HepG2 (cell line): ENCODE measurements at regions not wholly inside any gene's neighbourhood (a gene's known extent, or its start where the extent isn't known, plus 50 kb on each side); places are given as distances from the start of the nearest gene placed in this dataset.

ENCODE experiments used
- ATAC-seq: fragments of 200-7000 bp; cut with Tn5 transposase; 3 replicates; pipeline ENCODE4 v1.9.1; 2020; ENCODE audit warnings: mild to moderate bottlenecking, moderate library complexity
- BruUV-seq: library from RNA; stranded (reverse); fragments of 400-500 nt; replicated peaks from 2 replicates; lab custom pipeline; 2021; lab: Mats Ljungman, UMichigan
- CTCF ChIA-PET: fragments of 300-600 bp; formaldehyde crosslinking; extraction: SDS; loops from one replicate; lab custom pipeline; 2021; ENCODE audit warnings: low total read pairs, inconsistent platforms, low intra/inter-chr PET ratio; lab: Yijun Ruan, JAX
- POLR2A ChIA-PET: fragments of 350-600 bp; sonication (Branson Sonifier 250); formaldehyde crosslinking; loops from one replicate; lab custom pipeline; 2020; ENCODE audit warnings: antibody characterized with exemption, inconsistent platforms; lab: Yijun Ruan, JAX
- DNase-seq: peaks from one replicate; pipeline ENCODE4 v3.0.0-alpha.2; 2015; ENCODE audit warnings: low spot score
- FAIRE-seq: peaks from 3 replicates; lab custom pipeline; 2011; peaks lifted over from hg19 to GRCh38; lab: Jason Lieb, UNC
- H2AFZ ChIP-seq: one replicate; pipeline ENCODE4 v1.6.1; 2011; ENCODE audit warnings: low read length, inconsistent platforms
- H3K27ac ChIP-seq: fragments of 300-600 bp; 3 replicates; pipeline ENCODE4 v1.8.0; 2011; ENCODE audit warnings: mixed run types, mild to moderate bottlenecking, mixed read lengths, low read length, inconsistent platforms; ENCODE audit not compliant: insufficient read depth; ENCODE audit errors: extremely low read length
- H3K27me3 ChIP-seq, 2 experiments: fragments of 200-600 bp in 1 of 2; 2 replicates in 1 of 2; 3 replicates in 1 of 2; pipeline versions ENCODE4 v1.6.0 to v1.8.0; 2011; ENCODE audit warnings: low read length in 2 of 2, mild to moderate bottlenecking in 2 of 2, moderate library complexity in 2 of 2, inconsistent platforms in 1 of 2; ENCODE audit not compliant: insufficient read depth in 2 of 2, control insufficient read depth in 1 of 2
- H3K36me3 ChIP-seq, 2 experiments: fragments of 200-600 bp in 1 of 2; replicated peaks in 1 of 2; 2 replicates in 1 of 2; 3 replicates in 1 of 2; pipeline versions ENCODE4 v1.5.1 to v1.8.0; 2011; ENCODE audit warnings: low read length in 2 of 2, inconsistent platforms in 1 of 2; ENCODE audit not compliant: insufficient read depth in 2 of 2, control insufficient read depth in 1 of 2
- H3K4me1 ChIP-seq: 2 replicates; pipeline ENCODE4 v1.5.1; 2012; ENCODE audit warnings: low read length, inconsistent platforms; ENCODE audit not compliant: insufficient read depth
- H3K4me2 ChIP-seq: 2 replicates; pipeline ENCODE4 v1.6.0; 2011; ENCODE audit warnings: low read depth, low read length, inconsistent platforms
- H3K4me3 ChIP-seq, 3 experiments: fragments of 200-600 bp in 1 of 3; sonication (generic), shearing (Covaris generic) in 1 of 3; replicated peaks in 1 of 3; 2 replicates each; pipeline ENCODE4 v1.5.1; 2011 to 2016; ENCODE audit warnings: low read length in 3 of 3, inconsistent platforms in 2 of 3, low read depth in 2 of 3, mild to moderate bottlenecking in 2 of 3, control low read depth in 1 of 3, mixed read lengths in 1 of 3; ENCODE audit not compliant: insufficient read depth in 1 of 3
- H3K79me2 ChIP-seq: one replicate; pipeline ENCODE4 v1.6.1; 2011; ENCODE audit warnings: low read length, inconsistent platforms; ENCODE audit not compliant: insufficient read depth
- H3K9ac ChIP-seq: 2 replicates; pipeline ENCODE4 v1.6.0; 2011; ENCODE audit warnings: mild to moderate bottlenecking, low read depth, low read length, inconsistent platforms; ENCODE audit not compliant: insufficient read depth
- H3K9me3 ChIP-seq: 2 replicates; pipeline ENCODE4 v1.5.1; 2012; ENCODE audit warnings: mild to moderate bottlenecking, low read length
- H4K20me1 ChIP-seq: 2 replicates; pipeline ENCODE4 v1.6.0; 2011; ENCODE audit warnings: inconsistent platforms, mild to moderate bottlenecking, low read length, moderate library complexity; ENCODE audit not compliant: insufficient read depth
- ELF3 ChIP-seq: IDR thresholded peaks from 2 replicates; pipeline ENCODE4 v1.6.1; 2016; ENCODE audit warnings: missing genetic modification reagents, missing compliant biosample characterization
- HOXA7 ChIP-seq: sonication (generic); formaldehyde crosslinking; IDR thresholded peaks from 2 replicates; pipeline ENCODE4 v1.8.1; 2022; ENCODE audit warnings: mild to moderate bottlenecking, missing genetic modification reagents, moderate library complexity
- NCOR1 ChIP-seq: fragments of 200-600 bp; sonication (generic); IDR thresholded peaks from 2 replicates; pipeline ENCODE4 v1.7.0; 2017; ENCODE audit warnings: antibody characterized with exemption, low read length, borderline replicate concordance
- NRL ChIP-seq: sonication (generic); formaldehyde crosslinking; IDR thresholded peaks from 2 replicates; pipeline ENCODE4 v1.5.0; 2020; ENCODE audit warnings: missing genetic modification reagents, mild to moderate bottlenecking, moderate library complexity, borderline replicate concordance
- SMC3 ChIP-seq: IDR thresholded peaks from 2 replicates; pipeline ENCODE4 v1.6.1; 2011; ENCODE audit warnings: low read length, improper control_type of control experiment
- THRA ChIP-seq: sonication (generic); formaldehyde crosslinking; IDR thresholded peaks from 2 replicates; pipeline ENCODE4 v1.4.0; 2020; ENCODE audit warnings: missing genetic modification reagents, borderline replicate concordance
- ZNF331 ChIP-seq: sonication (generic); formaldehyde crosslinking; IDR thresholded peaks from 2 replicates; pipeline ENCODE4 v1.4.0; 2020; ENCODE audit warnings: missing genetic modification reagents
- ZNF367 ChIP-seq: sonication (generic); formaldehyde crosslinking; IDR thresholded peaks from 2 replicates; pipeline ENCODE4 v1.4.0; 2020; ENCODE audit warnings: missing genetic modification reagents, borderline replicate concordance
- ZNF446 ChIP-seq: sonication (generic); formaldehyde crosslinking; IDR thresholded peaks from 2 replicates; pipeline ENCODE4 v1.5.0; 2020; ENCODE audit warnings: mild to moderate bottlenecking, missing genetic modification reagents
- ZNF597 ChIP-seq: sonication (generic); formaldehyde crosslinking; IDR thresholded peaks from 2 replicates; pipeline ENCODE4 v1.5.0; 2020; ENCODE audit warnings: missing genetic modification reagents
- ZNF704 ChIP-seq: sonication (generic); formaldehyde crosslinking; IDR thresholded peaks from 2 replicates; pipeline ENCODE4 v1.8.1; 2023; ENCODE audit warnings: mild to moderate bottlenecking, inconsistent platforms, moderate library complexity, missing genetic modification reagents, borderline replicate concordance
- WGBS: methylation state at CpG from one replicate; pipeline ENCODE4 v1.1.6; 2017; ENCODE audit warnings: low lambda C conversion rate; 5-methylcytosine and 5-hydroxymethylcytosine counted together
- in situ Hi-C: cut with HindIII; loops from 2 replicates; pipeline ENCODE4 v1.10.0; 2017; ENCODE audit warnings: low pct_unique_long_range_greater_than_20kb; ENCODE audit not compliant: extremely low pct_ligation_motif_present
- intact Hi-C: fragments of 100-400 bp; cut with micrococcal nuclease; formaldehyde crosslinking; loops from one replicate; pipeline ENCODE4 v1.10.0; 2022; ENCODE audit not compliant: unreplicated experiment

DNA sequence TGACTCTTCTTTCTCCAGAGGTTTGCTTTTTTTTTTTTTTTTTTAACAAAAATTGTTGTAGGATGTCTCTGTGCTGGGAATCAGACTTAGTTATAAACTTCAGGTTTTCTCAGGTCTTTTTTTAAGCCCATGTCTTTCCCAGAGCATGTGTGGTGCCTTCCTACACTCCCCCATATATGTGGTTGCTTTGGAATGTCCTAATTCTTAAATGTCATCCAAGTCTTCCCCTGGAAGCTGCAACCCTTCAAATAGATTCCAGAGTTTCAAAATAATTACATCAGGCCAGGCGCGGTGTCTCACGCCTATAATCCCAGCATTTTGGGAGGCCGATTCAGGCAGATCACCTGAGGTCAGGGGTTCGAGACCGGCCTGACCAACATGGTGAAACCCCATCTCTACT is 73.2 kb upstream of the FAM120A start:
- DNase-seq: no peak
- Histone ChIP-seq H3K36me3 (no peaks in the 10 kb centered on the region), H3K9ac (no peak overlapping the region), H3K27me3 (0 out of 5 replicates have a peak, but pooled peaks cover 0 to 3% of the 10 kb centered on the region in 2 experiments), H3K4me1 (no peaks in the 10 kb centered on the region), H3K9me3 (no peaks in the 10 kb centered on the region), H2AFZ (no peak overlapping the region), H4K20me1 (no peaks in the 10 kb centered on the region), H3K4me3 (no peak overlapping the region), H3K4me2 (no peak overlapping the region), H3K79me2 (no peaks in the 10 kb centered on the region), H3K27ac (no peak overlapping the region)
- CTCF ChIA-PET: no interaction called here
- BruUV-seq: no TSS peak
- ATAC-seq: no peak
- intact Hi-C loops (no loop called here), in situ Hi-C loops (no loop called here)
- POLR2A ChIA-PET: no interaction called here
- FAIRE-seq: no peak
- WGBS: 48% methylated on average over 5 of the region's 6 CpGs
- no peak for TF ChIP-seq ZNF367

GRCh38 chr9:93379051-93379450 is 72.4 kb upstream of the FAM120A start:
- Histone ChIP-seq H4K20me1 (no peaks in the 10 kb centered on the region), H3K9me3 (no peaks in the 10 kb centered on the region), H3K9ac (no peak overlapping the region), H3K4me1 (no peaks in the 10 kb centered on the region), H3K27ac (no peak overlapping the region), H3K36me3 (no peaks in the 10 kb centered on the region), H3K79me2 (no peaks in the 10 kb centered on the region), H3K4me3 (no peak overlapping the region), H3K27me3 (0 out of 5 replicates have a peak, but pooled peaks cover 0 to 3% of the 10 kb centered on the region in 2 experiments), H2AFZ (no peak overlapping the region), H3K4me2 (no peak overlapping the region)
- no peak for FAIRE-seq
- 0% methylated on average over 1 of the region's 1 CpG for WGBS
- CTCF ChIA-PET: no interaction called here
- POLR2A ChIA-PET: no interaction called here
- intact Hi-C loops: no loop called here
- DNase-seq: no peak
- BruUV-seq: no TSS peak
- no peak for ATAC-seq
- in situ Hi-C loops: no loop called here
- no peak for TF ChIP-seq ZNF597 (CRISPR knock-in tag)
- no peak for TF ChIP-seq SMC3
- no peak for TF ChIP-seq HOXA7
- no peak for TF ChIP-seq ZNF704 (CRISPR knock-in tag)
- no peak for TF ChIP-seq ZNF446 (CRISPR knock-in tag)
- no peak for TF ChIP-seq THRA (CRISPR knock-in tag)
- no peak for TF ChIP-seq NCOR1
- no peak for TF ChIP-seq ELF3
- TF ChIP-seq NRL: no peak
- no peak for TF ChIP-seq ZNF331 (CRISPR knock-in tag)
